ENCODE measurements at regions not wholly inside any gene's neighbourhood (a gene's known extent, or its start where the extent isn't known, plus 50 kb on each side); places are given as distances from the start of the nearest gene placed in this dataset.

DNA sequence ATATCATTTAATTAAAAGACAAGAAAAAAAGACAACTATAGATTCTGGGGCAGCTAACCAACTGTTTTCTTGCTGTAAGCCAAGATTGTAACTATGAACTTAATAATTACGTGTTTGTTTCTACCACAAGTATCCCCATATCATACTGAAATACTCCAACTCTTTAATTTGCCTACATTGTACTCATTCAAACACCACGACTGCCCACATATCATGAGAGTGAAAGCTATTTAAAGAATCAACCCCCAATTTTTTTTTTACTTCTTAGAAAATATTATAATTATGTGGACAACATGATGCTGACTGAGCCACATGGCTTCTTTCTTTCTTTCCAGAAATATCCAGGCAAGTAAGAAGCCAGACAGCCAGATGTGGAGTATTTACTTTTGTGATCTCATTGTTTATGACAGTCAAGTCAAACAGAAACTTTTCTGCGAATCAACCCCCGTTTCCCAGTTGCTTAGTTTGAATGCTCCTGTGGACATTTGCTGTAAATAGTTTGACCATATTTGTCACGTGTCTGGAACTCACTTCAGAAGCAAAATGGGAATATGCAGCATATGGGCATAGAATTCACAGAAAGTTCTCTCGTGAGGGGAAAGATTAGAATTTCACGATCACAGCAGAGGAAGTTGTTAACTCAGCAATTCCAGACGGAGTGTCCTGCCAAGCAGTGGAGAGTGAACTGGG is 126.8 kb upstream of the PSMD7 start:
- Histone ChIP-seq H3K4me3 (ENCODE audit: low read depth, low read length) (no peak overlapping the region), H3K27me3 (ENCODE audit: insufficient read depth, low read depth, severe bottlenecking) (peaks cover 4% of the 10 kb centered on the region), H3K36me3 (no peaks in the 10 kb centered on the region), H3K9me3 (ENCODE audit: severe bottlenecking) (no peaks in the 10 kb centered on the region), H3K27ac (no peak overlapping the region)
- no peak for DNase-seq
- TF ChIP-seq, protein P1, sequence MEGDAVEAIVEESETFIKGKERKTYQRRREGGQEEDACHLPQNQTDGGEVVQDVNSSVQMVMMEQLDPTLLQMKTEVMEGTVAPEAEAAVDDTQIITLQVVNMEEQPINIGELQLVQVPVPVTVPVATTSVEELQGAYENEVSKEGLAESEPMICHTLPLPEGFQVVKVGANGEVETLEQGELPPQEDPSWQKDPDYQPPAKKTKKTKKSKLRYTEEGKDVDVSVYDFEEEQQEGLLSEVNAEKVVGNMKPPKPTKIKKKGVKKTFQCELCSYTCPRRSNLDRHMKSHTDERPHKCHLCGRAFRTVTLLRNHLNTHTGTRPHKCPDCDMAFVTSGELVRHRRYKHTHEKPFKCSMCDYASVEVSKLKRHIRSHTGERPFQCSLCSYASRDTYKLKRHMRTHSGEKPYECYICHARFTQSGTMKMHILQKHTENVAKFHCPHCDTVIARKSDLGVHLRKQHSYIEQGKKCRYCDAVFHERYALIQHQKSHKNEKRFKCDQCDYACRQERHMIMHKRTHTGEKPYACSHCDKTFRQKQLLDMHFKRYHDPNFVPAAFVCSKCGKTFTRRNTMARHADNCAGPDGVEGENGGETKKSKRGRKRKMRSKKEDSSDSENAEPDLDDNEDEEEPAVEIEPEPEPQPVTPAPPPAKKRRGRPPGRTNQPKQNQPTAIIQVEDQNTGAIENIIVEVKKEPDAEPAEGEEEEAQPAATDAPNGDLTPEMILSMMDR (IDR thresholded peaks at IDR 0.05; ENCODE audit: low read depth, low read length) = no peak

DNA sequence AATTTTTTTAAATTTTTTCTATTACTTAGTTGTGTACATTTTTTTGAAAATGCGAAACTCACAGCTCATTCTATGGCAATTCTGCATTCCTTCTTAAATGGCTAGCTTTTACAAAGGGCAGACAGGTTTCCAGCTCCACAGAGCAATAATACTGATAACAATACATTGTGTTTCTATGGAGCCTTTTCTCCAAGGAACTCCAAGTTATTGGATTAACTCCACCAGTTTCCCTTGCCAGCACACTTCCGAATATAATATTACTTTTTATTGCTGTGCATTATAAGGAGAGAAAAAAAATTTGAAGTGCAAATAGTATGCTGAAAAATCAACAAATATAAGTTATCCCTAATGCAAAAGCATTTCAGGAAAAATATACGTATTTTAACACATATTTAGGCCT is 127.5 kb upstream of the PSMD7 start:
- Histone ChIP-seq H3K4me3 (ENCODE audit: low read depth, low read length) (no peak overlapping the region), H3K36me3 (no peaks in the 10 kb centered on the region), H3K27me3 (ENCODE audit: insufficient read depth, low read depth, severe bottlenecking) (peaks cover 2% of the 10 kb centered on the region), H3K9me3 (ENCODE audit: severe bottlenecking) (no peaks in the 10 kb centered on the region), H3K27ac (no peak overlapping the region)
- TF ChIP-seq, protein P1 (IDR thresholded peaks at IDR 0.05; ENCODE audit: low read depth, low read length) = no peak
- no peak for DNase-seq

DNA sequence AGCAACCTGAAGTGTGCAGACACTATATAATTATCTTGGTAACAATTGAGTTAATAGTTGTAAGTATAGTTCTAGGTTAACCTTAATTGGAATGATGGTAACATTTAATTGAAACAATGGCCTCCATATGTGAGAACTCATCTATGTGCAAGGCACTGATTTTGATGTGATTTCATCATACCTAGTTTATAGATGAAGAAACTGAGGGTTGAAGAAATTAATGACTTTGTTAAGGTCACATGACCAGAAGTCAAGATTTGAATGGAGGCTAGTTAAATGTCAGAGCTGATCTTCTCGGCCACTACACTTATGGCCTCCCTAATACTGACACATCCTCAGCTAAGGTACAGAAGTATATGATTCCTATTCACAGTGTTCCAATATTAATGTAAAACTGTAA is 128.2 kb upstream of the PSMD7 start:
- Histone ChIP-seq H3K36me3 (no peaks in the 10 kb centered on the region), H3K27ac (no peak overlapping the region), H3K4me3 (ENCODE audit: low read depth, low read length) (no peak overlapping the region), H3K27me3 (ENCODE audit: insufficient read depth, low read depth, severe bottlenecking) (peaks cover 2% of the 10 kb centered on the region), H3K9me3 (ENCODE audit: severe bottlenecking) (no peaks in the 10 kb centered on the region)
- TF ChIP-seq, protein P1 (IDR thresholded peaks at IDR 0.05; ENCODE audit: low read depth, low read length) = no peak
- DNase-seq = no peak

DNA sequence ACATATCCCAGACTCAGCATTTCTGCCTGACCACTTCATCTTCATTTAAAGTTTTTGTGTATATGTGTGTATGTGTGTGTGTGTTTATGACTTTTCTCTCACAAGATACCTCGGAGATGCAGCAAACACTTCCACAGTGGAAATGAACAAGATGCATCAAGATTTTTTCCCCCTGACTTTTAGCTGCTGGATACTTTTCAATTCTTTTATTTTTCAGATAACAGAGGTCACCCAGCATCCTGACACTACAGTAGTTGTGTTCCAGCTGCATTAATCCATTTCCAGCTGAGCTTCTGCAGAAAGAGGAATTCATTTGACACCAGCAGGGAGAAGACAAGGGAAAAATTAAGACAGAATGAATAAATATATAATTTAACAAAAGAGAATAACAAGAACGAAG is 130.2 kb upstream of the PSMD7 start:
- no peak overlapping the region for H3K4me3 ChIP-seq (ENCODE audit: low read depth, low read length)
- TF ChIP-seq, protein P1 (IDR thresholded peaks at IDR 0.05; ENCODE audit: low read depth, low read length) = no peak

DNA sequence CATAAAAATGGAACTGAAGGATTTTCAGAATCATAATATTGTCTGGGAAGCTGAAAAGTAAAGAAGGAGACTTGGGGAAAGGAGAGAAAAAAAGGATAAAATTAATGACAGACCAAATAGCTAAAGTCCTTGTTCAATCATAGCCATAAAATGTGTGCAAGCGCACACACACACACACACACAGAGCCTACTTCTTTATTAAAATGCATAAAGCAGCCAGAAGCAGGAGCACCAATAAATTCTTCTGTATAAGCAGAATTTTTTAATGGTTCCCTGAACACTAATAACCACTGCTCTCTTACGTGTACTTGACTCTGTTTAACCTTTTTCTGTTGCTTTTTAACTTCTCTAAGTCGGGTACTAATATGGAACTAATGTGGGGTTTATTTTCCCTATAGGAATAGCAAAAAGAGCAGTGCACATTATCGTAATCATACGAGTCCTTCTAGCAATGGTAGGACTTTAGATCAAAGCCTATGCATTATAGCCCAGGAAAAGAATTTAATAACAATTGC is 131.0 kb upstream of the PSMD7 start:
- Histone ChIP-seq H3K9me3 (ENCODE audit: severe bottlenecking) (no peaks in the 10 kb centered on the region), H3K27ac (no peak overlapping the region), H3K27me3 (ENCODE audit: insufficient read depth, low read depth, severe bottlenecking) (peaks cover 2% of the 10 kb centered on the region), H3K4me3 (ENCODE audit: low read depth, low read length) (no peak overlapping the region), H3K36me3 (no peaks in the 10 kb centered on the region)
- TF ChIP-seq, protein P1 (IDR thresholded peaks at IDR 0.05; ENCODE audit: low read depth, low read length) = no peak
- no peak for DNase-seq

More for the DNA sequence above, 130.2 kb upstream of the PSMD7 start:
- DNase-seq = no peak
- Histone ChIP-seq H3K36me3 (no peaks in the 10 kb centered on the region), H3K9me3 (ENCODE audit: severe bottlenecking) (no peaks in the 10 kb centered on the region), H3K27ac (no peak overlapping the region), H3K27me3 (ENCODE audit: insufficient read depth, low read depth, severe bottlenecking) (peaks cover 2% of the 10 kb centered on the region)

DNA sequence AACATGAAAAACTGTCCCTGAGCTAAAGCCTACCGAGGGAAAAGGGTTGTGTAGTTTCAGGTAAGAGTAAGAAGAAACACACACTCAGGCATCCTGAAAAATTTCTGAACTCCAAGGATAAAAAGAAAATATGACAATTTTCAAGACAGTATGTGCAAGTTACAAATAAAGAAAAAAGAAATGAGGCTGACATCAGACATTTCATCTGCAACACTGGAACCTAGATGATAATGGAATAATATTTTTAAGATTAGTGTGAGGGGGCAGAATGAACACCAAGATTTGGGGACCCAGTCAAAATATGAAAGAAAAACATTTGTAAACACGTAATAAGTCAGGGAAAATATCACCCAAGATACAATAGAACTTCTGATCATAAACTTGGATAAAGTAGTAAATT is 135.9 kb upstream of the PSMD7 start:
- DNase-seq = no peak
- no peak overlapping the region for H3K27ac ChIP-seq
- peaks cover 3% of the 10 kb centered on the region for H3K9me3 ChIP-seq (ENCODE audit: severe bottlenecking)
- H3K36me3 ChIP-seq = no peaks in the 10 kb centered on the region
- peaks cover 2% of the 10 kb centered on the region for H3K27me3 ChIP-seq (ENCODE audit: insufficient read depth, low read depth, severe bottlenecking)
- H3K4me3 ChIP-seq (ENCODE audit: low read depth, low read length) = no peak overlapping the region
- TF ChIP-seq, protein P1 (IDR thresholded peaks at IDR 0.05; ENCODE audit: low read depth, low read length) = no peak
